ENCODE measurements at regions not wholly inside any gene's neighbourhood (a gene's known extent, or its start where the extent isn't known, plus 50 kb on each side); places are given as distances from the start of the nearest gene placed in this dataset.

DNA sequence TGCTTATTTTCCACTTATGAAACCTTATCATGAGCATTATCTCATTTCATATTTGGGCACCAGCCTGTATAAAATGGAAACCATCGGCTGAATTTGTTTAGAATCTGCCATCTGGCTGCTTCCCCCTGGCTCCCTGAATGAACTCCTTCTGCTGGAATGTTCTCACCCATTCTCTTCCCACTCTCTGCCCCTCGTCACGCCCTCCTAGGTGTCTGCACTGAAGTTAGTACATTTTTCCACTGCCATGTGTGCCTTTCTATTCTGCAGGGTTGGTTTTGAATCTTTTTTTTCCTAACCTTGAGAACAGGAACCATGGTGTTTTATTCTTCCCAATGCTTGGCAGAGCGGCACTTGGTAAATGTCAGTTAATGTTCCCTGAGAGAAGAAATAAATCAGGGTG, 359.7 kb downstream of the MLLT3 start:
- no peak overlapping the region for H3K4ac ChIP-seq (ENCODE audit: low read depth, low read length)
- no TSS peak for BruUV-seq (replicated peaks)
- H2AK5ac ChIP-seq (ENCODE audit: low read depth, low read length), result no peak overlapping the region
- H4K8ac ChIP-seq (ENCODE audit: low read depth in 2 of 2, low read length in 2 of 2), result no peak overlapping the region
- ChIA-PET POLR2A (ENCODE audit: unreplicated experiment) (no interaction called here), CTCF (no interaction called here)
- no peak overlapping the region for H3K9ac ChIP-seq (ENCODE audit: low read depth, low read length)
- H3K79me1 ChIP-seq (ENCODE audit: low read depth in 1 of 2, low read length in 2 of 2), result no peaks in the 10 kb centered on the region
- H3K9me3 ChIP-seq (ENCODE audit: control insufficient read depth, insufficient read depth, low read length), result no peaks in the 10 kb centered on the region
- in situ Hi-C loops (cut with MboI; ENCODE audit: low sequenced_read_pairs), result no loop called here
- no peak overlapping the region for H3K27ac ChIP-seq (ENCODE audit: insufficient read depth, low read length)
- no peak overlapping the region for H4K5ac ChIP-seq (ENCODE audit: low read depth, low read length)
- no peak overlapping the region for H2BK15ac ChIP-seq (ENCODE audit: low read depth, low read length)
- no peak overlapping the region for H3K4me2 ChIP-seq (ENCODE audit: low read depth, low read length)
- H2BK20ac ChIP-seq (ENCODE audit: low read depth, low read length), result no peak overlapping the region
- H4K91ac ChIP-seq (ENCODE audit: insufficient read depth, low read depth, low read length), result no peak overlapping the region
- no peak overlapping the region for H2AFZ ChIP-seq (replicated peaks; ENCODE audit: low read length, poor library complexity)
- dilution Hi-C loops (cut with HindIII; ENCODE audit: low sequenced_read_pairs, unreplicated experiment), result no loop called here
- H3K4me1 ChIP-seq (ENCODE audit: control insufficient read depth, insufficient read depth, low read length), result no peaks in the 10 kb centered on the region
- peaks cover 2% of the 10 kb centered on the region; the same call in 1 of the 2 replicates for H3K27me3 ChIP-seq (ENCODE audit: control insufficient read depth, insufficient read depth, low read length)
- H3K14ac ChIP-seq (replicated peaks; ENCODE audit: low read depth, low read length), result no peak overlapping the region
- H3K18ac ChIP-seq (ENCODE audit: low read depth, low read length), result no peak overlapping the region
- intact Hi-C loops (cut with micrococcal nuclease), result loop anchor here (10.0 kb wide), 1 partner anchor 48 kb away; no protein-coding TSS in a partner anchor
- ATAC-seq (ENCODE audit: low read depth), result no peak
- H2BK5ac ChIP-seq (ENCODE audit: low read depth, low read length, poor library complexity, severe bottlenecking), result no peak overlapping the region
- WGBS, 2 experiments (ENCODE audit: extremely low coverage in 2 of 2, insufficient read length in 1 of 2), result 13% methylated on average over 1 of the region's 4 CpGs; no CpG with 5 or more reads in 1 of the 2 experiments
- H3K23ac ChIP-seq (ENCODE audit: low read depth, low read length), result no peak overlapping the region
- H4K20me1 ChIP-seq (ENCODE audit: insufficient read depth, low read length), result no peaks in the 10 kb centered on the region
- no peak overlapping the region for H2BK120ac ChIP-seq (ENCODE audit: low read depth, low read length)
- H3K56ac ChIP-seq (ENCODE audit: extremely low read depth, insufficient read depth, low read length), result no peak overlapping the region
- no peak for DNase-seq
- H3K36me3 ChIP-seq (ENCODE audit: control insufficient read depth, insufficient read depth, low read length), result no peaks in the 10 kb centered on the region
- no peak overlapping the region for H3K4me3 ChIP-seq (ENCODE audit: insufficient read depth, low read depth, low read length)
- no peak overlapping the region for H2AK9ac ChIP-seq (replicated peaks; ENCODE audit: low read depth, low read length, poor library complexity)
- no peak for TF ChIP-seq NFE2L2 (IDR thresholded peaks at IDR 0.05; ENCODE audit: low read depth, low read length)
- TF ChIP-seq RAD21 (IDR thresholded peaks at IDR 0.05; ENCODE audit: low read length), result no peak
- TF ChIP-seq RFX5 (IDR thresholded peaks at IDR 0.05; ENCODE audit: low read depth, low read length), result no peak
- no peak for TF ChIP-seq MAZ (IDR thresholded peaks at IDR 0.05; ENCODE audit: borderline replicate concordance, low read depth, low read length)
- TF ChIP-seq, protein P1, sequence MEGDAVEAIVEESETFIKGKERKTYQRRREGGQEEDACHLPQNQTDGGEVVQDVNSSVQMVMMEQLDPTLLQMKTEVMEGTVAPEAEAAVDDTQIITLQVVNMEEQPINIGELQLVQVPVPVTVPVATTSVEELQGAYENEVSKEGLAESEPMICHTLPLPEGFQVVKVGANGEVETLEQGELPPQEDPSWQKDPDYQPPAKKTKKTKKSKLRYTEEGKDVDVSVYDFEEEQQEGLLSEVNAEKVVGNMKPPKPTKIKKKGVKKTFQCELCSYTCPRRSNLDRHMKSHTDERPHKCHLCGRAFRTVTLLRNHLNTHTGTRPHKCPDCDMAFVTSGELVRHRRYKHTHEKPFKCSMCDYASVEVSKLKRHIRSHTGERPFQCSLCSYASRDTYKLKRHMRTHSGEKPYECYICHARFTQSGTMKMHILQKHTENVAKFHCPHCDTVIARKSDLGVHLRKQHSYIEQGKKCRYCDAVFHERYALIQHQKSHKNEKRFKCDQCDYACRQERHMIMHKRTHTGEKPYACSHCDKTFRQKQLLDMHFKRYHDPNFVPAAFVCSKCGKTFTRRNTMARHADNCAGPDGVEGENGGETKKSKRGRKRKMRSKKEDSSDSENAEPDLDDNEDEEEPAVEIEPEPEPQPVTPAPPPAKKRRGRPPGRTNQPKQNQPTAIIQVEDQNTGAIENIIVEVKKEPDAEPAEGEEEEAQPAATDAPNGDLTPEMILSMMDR (conservative IDR thresholded peaks at IDR 0.05; ENCODE audit: low read depth, low read length), result no peak
- TF ChIP-seq, protein P2, sequence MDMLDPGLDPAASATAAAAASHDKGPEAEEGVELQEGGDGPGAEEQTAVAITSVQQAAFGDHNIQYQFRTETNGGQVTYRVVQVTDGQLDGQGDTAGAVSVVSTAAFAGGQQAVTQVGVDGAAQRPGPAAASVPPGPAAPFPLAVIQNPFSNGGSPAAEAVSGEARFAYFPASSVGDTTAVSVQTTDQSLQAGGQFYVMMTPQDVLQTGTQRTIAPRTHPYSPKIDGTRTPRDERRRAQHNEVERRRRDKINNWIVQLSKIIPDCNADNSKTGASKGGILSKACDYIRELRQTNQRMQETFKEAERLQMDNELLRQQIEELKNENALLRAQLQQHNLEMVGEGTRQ (IDR thresholded peaks at IDR 0.05; ENCODE audit: low read depth, low read length), result no peak
- TF ChIP-seq POLR2A (IDR thresholded peaks at IDR 0.05; ENCODE audit: low read depth, low read length), result no peak
- TF ChIP-seq SMC3 (IDR thresholded peaks at IDR 0.05; ENCODE audit: low read depth, low read length), result no peak
- no peak for TF ChIP-seq RCOR1 (IDR thresholded peaks at IDR 0.05; ENCODE audit: insufficient replicate concordance, low read length)
- H3K9me1 ChIP-seq (ENCODE audit: insufficient read depth, low read length), result no peaks in the 10 kb centered on the region
